ENCODE measurements at regions not wholly inside any gene's neighbourhood (a gene's known extent, or its start where the extent isn't known, plus 50 kb on each side); places are given as distances from the start of the nearest gene placed in this dataset.

DNA sequence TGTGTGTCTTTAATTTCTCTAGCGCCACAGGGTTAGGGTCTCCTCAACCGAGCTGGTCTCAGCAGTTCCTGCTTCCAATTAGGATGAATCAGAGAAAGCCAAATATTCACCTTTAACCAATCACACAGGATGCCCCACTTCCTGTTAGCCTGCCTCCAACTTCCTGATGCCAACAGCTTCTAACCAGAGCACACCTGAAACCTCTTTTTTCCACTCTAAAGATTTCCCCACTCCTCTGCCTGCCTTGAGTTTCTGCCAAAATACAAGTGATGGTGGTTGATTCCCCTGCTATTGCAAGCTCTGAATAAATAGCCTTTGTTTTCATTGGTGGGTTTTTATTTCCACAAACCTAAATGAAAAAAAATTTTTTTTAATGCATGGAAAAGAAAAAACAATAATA, 144.7 kb upstream of the UST start:
- no peak overlapping the region for H3K27ac ChIP-seq (ENCODE audit: low read depth, low read length)
- H4K5ac ChIP-seq (ENCODE audit: low read length): no peak overlapping the region
- H4K8ac ChIP-seq (ENCODE audit: low read depth, low read length): no peak overlapping the region
- H2BK15ac ChIP-seq (replicated peaks; ENCODE audit: low read depth): no peak overlapping the region
- H3K36me3 ChIP-seq (ENCODE audit: control insufficient read depth, insufficient read depth, low read length): no peaks in the 10 kb centered on the region
- H2AK5ac ChIP-seq (ENCODE audit: low read length): no peak overlapping the region
- H2BK5ac ChIP-seq (ENCODE audit: low read length): no peak overlapping the region
- no peaks in the 10 kb centered on the region for H3K79me2 ChIP-seq (ENCODE audit: control insufficient read depth, insufficient read depth, low read length)
- no peak overlapping the region for H3K23ac ChIP-seq (ENCODE audit: low read length)
- no CpG with 5 or more reads among the region's 2 CpGs for WGBS (ENCODE audit: extremely low coverage, insufficient coverage, low lambda C conversion rate)
- no peak overlapping the region for H3K4me2 ChIP-seq (ENCODE audit: low read length)
- no peaks in the 10 kb centered on the region for H3K79me1 ChIP-seq (ENCODE audit: low read length)
- H3K4me1 ChIP-seq (ENCODE audit: control insufficient read depth, low read depth, low read length): peaks cover 6% of the 10 kb centered on the region
- no peak overlapping the region for H2BK120ac ChIP-seq (ENCODE audit: low read depth, low read length)
- no peak overlapping the region for H3K4ac ChIP-seq (ENCODE audit: low read depth, low read length)
- no peak overlapping the region for H3K56ac ChIP-seq (ENCODE audit: low read length)
- no peak overlapping the region for H3K18ac ChIP-seq (ENCODE audit: low read length)
- no peaks in the 10 kb centered on the region for H3K27me3 ChIP-seq (ENCODE audit: insufficient read depth, low read length, poor library complexity)
- no peak overlapping the region for H3K4me3 ChIP-seq (ENCODE audit: low read length)
- no peak for DNase-seq
- H3K9ac ChIP-seq (ENCODE audit: low read length): no peak overlapping the region

DNA sequence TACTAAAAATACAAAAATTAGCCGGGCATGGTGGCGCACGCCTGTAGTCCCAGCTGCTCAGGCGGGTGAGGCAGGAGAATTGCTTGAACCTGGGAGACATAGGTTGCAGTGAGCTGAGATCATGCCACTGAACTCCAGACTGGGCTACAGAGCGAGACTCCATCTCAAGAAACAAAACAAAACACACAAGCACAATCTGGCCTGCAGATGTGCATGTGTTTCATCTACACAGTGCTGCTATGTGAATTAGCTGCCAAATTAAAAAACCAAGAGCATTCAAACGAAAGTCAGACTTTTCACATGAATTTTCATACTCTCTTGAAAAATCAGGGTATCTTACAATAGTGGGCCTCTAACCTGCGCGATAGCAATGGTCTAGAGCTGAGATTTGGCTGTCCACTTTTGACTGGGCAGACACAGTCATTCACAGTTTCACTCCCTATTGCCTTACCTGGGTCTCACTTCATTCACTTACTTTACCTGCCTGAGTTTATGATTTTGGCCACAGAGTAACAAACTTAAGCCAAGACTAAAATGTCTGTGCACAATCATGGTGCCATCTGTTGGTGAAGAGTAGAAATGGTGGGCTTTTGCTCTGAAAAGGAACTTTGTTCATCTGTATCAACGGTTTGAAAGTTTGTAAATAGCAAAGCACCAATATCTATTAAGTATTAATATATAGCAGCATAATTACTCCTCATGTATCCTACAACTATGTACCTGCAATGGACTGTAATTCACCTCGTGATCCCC, 138.5 kb upstream of the UST start:
- Histone ChIP-seq H3K4me1 (ENCODE audit: control insufficient read depth, low read depth, low read length) (peaks cover 9% of the 10 kb centered on the region), H3K23ac (ENCODE audit: low read length) (no peak overlapping the region), H3K79me1 (ENCODE audit: low read length) (no peaks in the 10 kb centered on the region)

DNA sequence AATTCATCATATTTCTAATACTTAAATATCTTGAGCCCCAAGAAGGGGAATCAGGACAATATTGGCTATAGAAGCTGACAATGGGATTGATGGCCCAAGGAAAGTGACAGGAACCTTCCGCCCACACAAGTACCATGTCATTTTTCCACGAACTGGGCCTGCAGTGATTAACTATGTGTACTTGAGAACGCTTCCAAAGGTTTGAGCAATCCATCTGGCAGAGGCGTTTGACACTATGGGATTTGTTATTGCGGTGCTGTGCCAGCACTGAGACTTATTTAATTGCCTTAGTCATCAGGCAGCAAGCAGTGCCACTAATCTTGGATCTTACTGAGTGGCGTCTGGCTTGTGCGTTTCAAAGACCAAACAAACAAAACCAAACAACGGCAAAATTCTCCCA, 135.6 kb upstream of the UST start:
- Histone ChIP-seq H2BK15ac (replicated peaks; ENCODE audit: low read depth) (peak overlapping the region; percentile 60), H3K4ac (ENCODE audit: low read depth, low read length) (no peak overlapping the region), H3K4me2 (ENCODE audit: low read length) (no peak overlapping the region), H3K36me3 (ENCODE audit: control insufficient read depth, insufficient read depth, low read length) (no peaks in the 10 kb centered on the region), H3K79me2 (ENCODE audit: control insufficient read depth, insufficient read depth, low read length) (no peaks in the 10 kb centered on the region), H3K23ac (ENCODE audit: low read length) (no peak overlapping the region), H2BK5ac (ENCODE audit: low read length) (no peak overlapping the region), H3K27ac (ENCODE audit: low read depth, low read length) (no peak overlapping the region), H4K5ac (ENCODE audit: low read length) (no peak overlapping the region), H3K18ac (ENCODE audit: low read length) (peak overlapping the region; percentile 56), H3K27me3 (ENCODE audit: insufficient read depth, low read length, poor library complexity) (no peaks in the 10 kb centered on the region), H3K4me3 (ENCODE audit: low read length) (no peak overlapping the region), H3K79me1 (ENCODE audit: low read length) (no peaks in the 10 kb centered on the region), H3K56ac (ENCODE audit: low read length) (peak overlapping the region; percentile 18), H4K8ac (ENCODE audit: low read depth, low read length) (no peak overlapping the region), H2AK5ac (ENCODE audit: low read length) (peak overlapping the region; percentile 2), H2BK120ac (ENCODE audit: low read depth, low read length) (no peak overlapping the region), H3K4me1 (ENCODE audit: control insufficient read depth, low read depth, low read length) (peaks cover 9% of the 10 kb centered on the region), H3K9ac (ENCODE audit: low read length) (no peak overlapping the region)
- DNase-seq: no peak
- WGBS (ENCODE audit: extremely low coverage, insufficient coverage, low lambda C conversion rate): no CpG with 5 or more reads among the region's 8 CpGs

More for the DNA sequence above, 138.5 kb upstream of the UST start:
- no peak overlapping the region for H4K5ac ChIP-seq (ENCODE audit: low read length)
- no peak overlapping the region for H3K18ac ChIP-seq (ENCODE audit: low read length)
- no peak overlapping the region for H3K4me3 ChIP-seq (ENCODE audit: low read length)
- DNase-seq: peak; percentile 45
- H3K36me3 ChIP-seq (ENCODE audit: control insufficient read depth, insufficient read depth, low read length): no peaks in the 10 kb centered on the region
- H2BK5ac ChIP-seq (ENCODE audit: low read length): no peak overlapping the region
- H3K4ac ChIP-seq (ENCODE audit: low read depth, low read length): no peak overlapping the region
- no peak overlapping the region for H2AK5ac ChIP-seq (ENCODE audit: low read length)
- WGBS (ENCODE audit: extremely low coverage, insufficient coverage, low lambda C conversion rate): no CpG with 5 or more reads among the region's 10 CpGs
- H3K27me3 ChIP-seq (ENCODE audit: insufficient read depth, low read length, poor library complexity): no peaks in the 10 kb centered on the region
- no peak overlapping the region for H3K27ac ChIP-seq (ENCODE audit: low read depth, low read length)
- no peak overlapping the region for H3K9ac ChIP-seq (ENCODE audit: low read length)
- H3K79me2 ChIP-seq (ENCODE audit: control insufficient read depth, insufficient read depth, low read length): no peaks in the 10 kb centered on the region
- no peak overlapping the region for H3K4me2 ChIP-seq (ENCODE audit: low read length)
- H3K56ac ChIP-seq (ENCODE audit: low read length): no peak overlapping the region
- peak overlapping the region; percentile 9 for H2BK15ac ChIP-seq (replicated peaks; ENCODE audit: low read depth)
- H4K8ac ChIP-seq (ENCODE audit: low read depth, low read length): no peak overlapping the region
- H2BK120ac ChIP-seq (ENCODE audit: low read depth, low read length): no peak overlapping the region

GRCh38 chr6:148612043-148612442, 134.8 kb upstream of the UST start:
- Histone ChIP-seq H3K27ac (ENCODE audit: low read depth, low read length) (no peak overlapping the region), H2BK120ac (ENCODE audit: low read depth, low read length) (no peak overlapping the region), H3K4me3 (ENCODE audit: low read length) (no peak overlapping the region), H3K23ac (ENCODE audit: low read length) (no peak overlapping the region), H3K27me3 (ENCODE audit: insufficient read depth, low read length, poor library complexity) (no peaks in the 10 kb centered on the region), H4K5ac (ENCODE audit: low read length) (no peak overlapping the region), H3K4ac (ENCODE audit: low read depth, low read length) (no peak overlapping the region), H3K4me2 (ENCODE audit: low read length) (no peak overlapping the region), H3K36me3 (ENCODE audit: control insufficient read depth, insufficient read depth, low read length) (no peaks in the 10 kb centered on the region), H3K9ac (ENCODE audit: low read length) (no peak overlapping the region), H4K8ac (ENCODE audit: low read depth, low read length) (no peak overlapping the region), H3K79me2 (ENCODE audit: control insufficient read depth, insufficient read depth, low read length) (no peaks in the 10 kb centered on the region), H2BK15ac (replicated peaks; ENCODE audit: low read depth) (no peak overlapping the region), H2BK5ac (ENCODE audit: low read length) (no peak overlapping the region), H2AK5ac (ENCODE audit: low read length) (no peak overlapping the region), H3K79me1 (ENCODE audit: low read length) (no peaks in the 10 kb centered on the region), H3K18ac (ENCODE audit: low read length) (no peak overlapping the region), H3K56ac (ENCODE audit: low read length) (no peak overlapping the region), H3K4me1 (ENCODE audit: control insufficient read depth, low read depth, low read length) (peaks cover 9% of the 10 kb centered on the region)
- no peak for DNase-seq
- WGBS (ENCODE audit: extremely low coverage, insufficient coverage, low lambda C conversion rate): no CpG with 5 or more reads among the region's 1 CpG

GRCh38 chr6:148614602-148615001, 132.2 kb upstream of the UST start:
- DNase-seq: no peak
- Histone ChIP-seq H4K8ac (ENCODE audit: low read depth, low read length) (no peak overlapping the region), H3K27me3 (ENCODE audit: insufficient read depth, low read length, poor library complexity) (no peaks in the 10 kb centered on the region), H3K23ac (ENCODE audit: low read length) (no peak overlapping the region), H3K4me2 (ENCODE audit: low read length) (no peak overlapping the region), H3K18ac (ENCODE audit: low read length) (no peak overlapping the region), H4K5ac (ENCODE audit: low read length) (no peak overlapping the region), H2BK120ac (ENCODE audit: low read depth, low read length) (no peak overlapping the region), H3K36me3 (ENCODE audit: control insufficient read depth, insufficient read depth, low read length) (no peaks in the 10 kb centered on the region), H3K79me1 (ENCODE audit: low read length) (no peaks in the 10 kb centered on the region), H3K4ac (ENCODE audit: low read depth, low read length) (no peak overlapping the region), H3K56ac (ENCODE audit: low read length) (no peak overlapping the region), H3K4me1 (ENCODE audit: control insufficient read depth, low read depth, low read length) (peaks cover 9% of the 10 kb centered on the region), H3K9ac (ENCODE audit: low read length) (no peak overlapping the region), H2BK15ac (replicated peaks; ENCODE audit: low read depth) (no peak overlapping the region), H3K27ac (ENCODE audit: low read depth, low read length) (no peak overlapping the region), H3K79me2 (ENCODE audit: control insufficient read depth, insufficient read depth, low read length) (no peaks in the 10 kb centered on the region), H2AK5ac (ENCODE audit: low read length) (no peak overlapping the region), H3K4me3 (ENCODE audit: low read length) (no peak overlapping the region), H2BK5ac (ENCODE audit: low read length) (no peak overlapping the region)
- no CpG with 5 or more reads among the region's 3 CpGs for WGBS (ENCODE audit: extremely low coverage, insufficient coverage, low lambda C conversion rate)

DNA sequence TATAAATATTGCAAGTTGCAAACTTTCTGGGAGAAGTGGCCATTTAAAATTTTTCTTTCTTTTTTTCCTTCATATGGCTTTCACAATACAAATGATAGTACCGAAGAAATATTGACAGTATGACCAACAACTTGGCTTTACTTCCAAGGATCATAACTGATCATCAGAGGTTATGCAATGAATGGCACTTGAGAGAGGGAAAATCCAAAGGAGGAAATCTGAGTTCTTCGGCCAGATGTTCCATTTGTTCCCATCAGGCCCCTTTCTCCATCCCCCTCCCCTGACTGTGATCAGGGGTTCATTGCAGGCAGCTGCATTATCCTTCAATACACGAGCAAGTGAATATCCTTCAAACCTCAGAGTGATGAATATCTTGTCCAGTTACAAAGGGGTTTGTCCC, 130.0 kb upstream of the UST start:
- Histone ChIP-seq H3K79me1 (ENCODE audit: low read length) (no peaks in the 10 kb centered on the region), H3K18ac (ENCODE audit: low read length) (no peak overlapping the region), H4K5ac (ENCODE audit: low read length) (no peak overlapping the region), H2BK120ac (ENCODE audit: low read depth, low read length) (no peak overlapping the region), H3K23ac (ENCODE audit: low read length) (no peak overlapping the region), H3K27me3 (ENCODE audit: insufficient read depth, low read length, poor library complexity) (no peaks in the 10 kb centered on the region), H3K56ac (ENCODE audit: low read length) (no peak overlapping the region), H2BK15ac (replicated peaks; ENCODE audit: low read depth) (no peak overlapping the region), H3K27ac (ENCODE audit: low read depth, low read length) (no peak overlapping the region), H4K8ac (ENCODE audit: low read depth, low read length) (no peak overlapping the region), H3K4me2 (ENCODE audit: low read length) (no peak overlapping the region), H3K9ac (ENCODE audit: low read length) (no peak overlapping the region), H2AK5ac (ENCODE audit: low read length) (no peak overlapping the region), H3K79me2 (ENCODE audit: control insufficient read depth, insufficient read depth, low read length) (no peaks in the 10 kb centered on the region), H3K4me1 (ENCODE audit: control insufficient read depth, low read depth, low read length) (peaks cover under 1% of the 10 kb centered on the region), H3K4ac (ENCODE audit: low read depth, low read length) (no peak overlapping the region), H3K4me3 (ENCODE audit: low read length) (no peak overlapping the region), H3K36me3 (ENCODE audit: control insufficient read depth, insufficient read depth, low read length) (no peaks in the 10 kb centered on the region), H2BK5ac (ENCODE audit: low read length) (no peak overlapping the region)
- WGBS (ENCODE audit: extremely low coverage, insufficient coverage, low lambda C conversion rate): no CpG with 5 or more reads among the region's 3 CpGs
- DNase-seq: no peak
